ENCODE measurements at regions not wholly inside any gene's neighbourhood (a gene's known extent, or its start where the extent isn't known, plus 50 kb on each side); places are given as distances from the start of the nearest gene placed in this dataset.

- TF ChIP-seq GATA3 (IDR thresholded peaks at IDR 0.05; ENCODE audit: low read depth, low read length) (no peak), GATA2 (IDR thresholded peaks at IDR 0.05; ENCODE audit: low read depth, low read length) (no peak)
Measured at GRCh38 chr13:40351537-40352379, 314.7 kb downstream of the FOXO1 start.

DNA sequence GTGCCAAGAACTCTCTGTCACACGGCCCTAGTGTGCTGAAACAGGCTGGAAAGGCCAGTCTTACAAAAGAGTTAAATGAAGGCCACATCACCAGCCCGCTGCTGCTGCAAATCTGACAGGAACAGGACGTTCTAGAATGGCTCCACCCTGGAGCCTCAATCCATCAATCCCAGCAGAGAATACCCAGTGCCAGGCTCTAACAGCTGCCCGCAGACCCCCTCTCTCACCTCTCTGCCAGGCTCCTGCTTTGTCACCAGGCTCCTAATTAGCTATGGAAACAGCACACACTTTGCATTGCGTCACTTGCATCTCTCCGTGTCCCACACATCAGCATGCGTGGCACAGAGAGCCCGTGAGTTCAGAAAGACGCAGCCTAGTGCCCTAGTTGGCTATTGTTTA lies 314.1 kb downstream of the FOXO1 start:
- TF ChIP-seq GATA2 (IDR thresholded peaks at IDR 0.05; ENCODE audit: low read depth, low read length), result no peak
- TF ChIP-seq GATA3 (IDR thresholded peaks at IDR 0.05; ENCODE audit: low read depth, low read length), result no peak

GRCh38 chr13:40352802-40353562 lies 313.5 kb downstream of the FOXO1 start:
- no peak for TF ChIP-seq GATA3 (IDR thresholded peaks at IDR 0.05; ENCODE audit: low read depth, low read length)
- no peak for TF ChIP-seq GATA2 (IDR thresholded peaks at IDR 0.05; ENCODE audit: low read depth, low read length)

DNA sequence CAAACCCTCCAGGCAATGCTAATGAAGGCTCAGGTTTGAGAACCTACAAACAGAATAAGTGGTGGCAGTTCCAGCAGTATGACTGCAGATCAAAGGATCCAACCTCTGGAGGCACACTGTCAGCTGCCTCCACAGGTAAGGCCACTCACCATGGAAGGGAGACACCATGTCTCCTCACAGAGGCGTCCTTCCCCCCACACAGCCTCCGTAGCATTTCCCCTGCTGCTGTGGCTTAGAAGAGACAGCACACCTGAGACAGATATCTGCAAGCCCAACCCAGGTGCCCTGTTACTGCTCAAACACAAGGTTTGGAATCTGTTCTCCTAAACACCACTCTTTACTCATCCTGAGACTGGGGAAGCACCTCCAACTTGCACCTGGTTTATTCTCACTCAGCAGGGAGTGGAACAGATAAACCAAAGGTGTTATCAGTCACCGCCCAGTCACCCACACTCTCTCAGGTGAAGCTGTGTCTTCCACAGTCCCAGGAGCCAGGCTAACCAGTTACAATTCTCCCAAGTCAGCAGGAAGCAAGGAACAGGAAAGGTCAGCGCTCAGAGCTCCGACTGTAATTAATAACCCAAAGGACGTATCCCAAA lies 311.2 kb downstream of the FOXO1 start:
- TF ChIP-seq GATA2 (IDR thresholded peaks at IDR 0.05; ENCODE audit: low read depth, low read length) (no peak), GATA3 (IDR thresholded peaks at IDR 0.05; ENCODE audit: low read depth, low read length) (no peak)

DNA sequence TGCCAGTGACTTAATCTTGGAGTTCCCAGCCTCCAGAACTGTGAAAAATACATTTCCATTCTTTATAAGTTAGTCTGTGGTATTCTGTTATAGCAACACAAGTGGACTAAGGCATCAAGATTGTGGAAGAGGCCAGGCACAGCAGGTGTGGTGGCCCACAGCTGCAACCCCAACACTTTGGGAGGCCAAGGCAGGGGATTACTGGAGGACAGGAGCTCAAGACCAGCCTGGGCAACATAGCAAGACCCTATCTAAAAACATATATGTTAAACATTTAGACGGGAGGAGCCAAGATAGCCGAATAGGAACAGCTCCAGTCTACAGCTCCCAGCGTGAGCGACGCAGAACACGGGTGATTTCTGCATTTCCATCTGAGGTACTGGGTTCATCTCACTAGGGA lies 310.4 kb downstream of the FOXO1 start:
- TF ChIP-seq GATA2 (IDR thresholded peaks at IDR 0.05; ENCODE audit: low read depth, low read length) (no peak), GATA3 (IDR thresholded peaks at IDR 0.05; ENCODE audit: low read depth, low read length) (no peak)

DNA sequence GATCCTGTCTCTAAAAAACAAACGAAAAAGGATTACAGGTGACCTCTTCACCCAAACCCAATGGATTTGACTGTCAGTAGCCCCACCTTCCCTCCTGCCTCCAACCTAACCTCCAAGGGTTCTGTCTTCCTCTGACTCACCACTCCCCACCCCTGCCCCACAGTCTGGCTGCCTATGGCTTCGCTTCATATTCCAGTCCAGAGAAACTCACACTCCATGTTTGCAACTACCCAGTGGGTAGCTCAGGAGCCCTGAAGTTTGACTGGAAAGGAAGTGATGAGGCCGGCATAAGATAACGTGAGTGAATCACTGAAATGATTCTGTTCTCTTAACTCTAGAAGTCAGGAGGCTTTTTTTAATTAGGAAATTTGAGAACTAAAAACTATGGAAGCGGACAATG lies 303.9 kb downstream of the FOXO1 start:
- TF ChIP-seq GATA2 (IDR thresholded peaks at IDR 0.05; ENCODE audit: low read depth, low read length) (no peak), GATA3 (IDR thresholded peaks at IDR 0.05; ENCODE audit: low read depth, low read length) (no peak)

DNA sequence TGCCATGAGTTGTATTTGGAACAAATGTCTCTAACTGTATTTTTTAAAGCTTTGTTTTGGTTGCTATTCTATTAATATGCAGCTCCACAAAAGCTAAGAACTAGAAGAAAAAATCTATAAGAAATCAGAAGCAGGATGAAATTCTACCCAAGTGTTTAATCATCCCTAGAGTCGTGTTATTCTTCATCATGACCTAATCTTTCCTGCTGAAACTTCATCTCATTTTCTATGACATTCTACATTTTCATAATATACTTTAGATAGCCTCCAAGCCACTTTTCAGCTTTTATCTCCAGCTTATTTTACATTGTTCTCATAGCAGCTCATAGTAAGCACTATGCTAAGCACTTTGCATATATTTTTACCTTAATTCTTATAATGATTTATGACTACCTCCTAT lies 302.8 kb downstream of the FOXO1 start:
- TF ChIP-seq GATA2 (IDR thresholded peaks at IDR 0.05; ENCODE audit: low read depth, low read length) (no peak), GATA3 (IDR thresholded peaks at IDR 0.05; ENCODE audit: low read depth, low read length) (no peak)

DNA sequence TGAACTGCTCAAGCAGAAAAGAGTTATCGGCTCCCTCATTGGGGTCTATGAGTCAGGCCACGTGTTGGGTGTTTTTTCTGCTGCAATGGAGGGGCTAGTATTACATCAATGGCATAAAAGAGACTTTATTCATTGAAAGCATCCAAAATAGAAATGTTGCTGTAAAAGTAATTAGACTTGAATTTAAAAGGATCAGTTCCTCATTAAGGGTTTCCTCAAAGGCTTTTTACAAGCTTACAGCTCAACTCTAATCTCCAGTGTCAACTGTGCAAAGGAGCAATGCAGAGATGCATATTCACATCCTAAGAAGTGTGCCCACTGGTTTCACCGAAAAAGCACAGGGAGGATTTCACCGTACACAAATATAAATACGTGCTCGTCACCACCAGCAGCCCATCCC lies 300.3 kb downstream of the FOXO1 start:
- TF ChIP-seq GATA2 (IDR thresholded peaks at IDR 0.05; ENCODE audit: low read depth, low read length) (no peak), GATA3 (IDR thresholded peaks at IDR 0.05; ENCODE audit: low read depth, low read length) (no peak)

GRCh38 chr13:40368127-40368891 lies 298.1 kb downstream of the FOXO1 start:
- TF ChIP-seq GATA2 (IDR thresholded peaks at IDR 0.05; ENCODE audit: low read depth, low read length) (no peak), GATA3 (IDR thresholded peaks at IDR 0.05; ENCODE audit: low read depth, low read length) (no peak)

DNA sequence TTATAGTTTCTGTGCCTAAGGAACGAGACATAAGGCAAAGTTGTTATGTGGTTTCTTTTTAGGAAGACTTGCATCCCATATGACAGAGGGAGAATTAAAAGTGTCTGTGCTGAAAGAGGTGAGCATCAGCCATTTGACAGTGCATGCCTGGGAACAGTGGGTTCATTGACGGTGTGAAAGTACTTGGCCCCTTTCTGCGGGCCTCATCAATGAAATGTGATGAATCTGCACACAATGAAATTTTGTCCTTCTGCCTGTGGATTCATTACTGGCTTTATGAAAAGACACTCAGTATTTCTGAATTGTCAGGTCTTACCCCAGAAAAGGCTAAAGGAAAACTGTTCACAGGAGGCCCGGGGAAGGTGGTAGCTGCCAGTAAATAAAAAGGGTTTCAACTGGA lies 295.8 kb downstream of the FOXO1 start:
- no peak for TF ChIP-seq GATA3 (IDR thresholded peaks at IDR 0.05; ENCODE audit: low read depth, low read length)
- TF ChIP-seq GATA2 (IDR thresholded peaks at IDR 0.05; ENCODE audit: low read depth, low read length), result no peak

GRCh38 chr13:40371531-40372125 lies 294.8 kb downstream of the FOXO1 start:
- no peak for TF ChIP-seq GATA3 (IDR thresholded peaks at IDR 0.05; ENCODE audit: low read depth, low read length)
- no peak for TF ChIP-seq GATA2 (IDR thresholded peaks at IDR 0.05; ENCODE audit: low read depth, low read length)

DNA sequence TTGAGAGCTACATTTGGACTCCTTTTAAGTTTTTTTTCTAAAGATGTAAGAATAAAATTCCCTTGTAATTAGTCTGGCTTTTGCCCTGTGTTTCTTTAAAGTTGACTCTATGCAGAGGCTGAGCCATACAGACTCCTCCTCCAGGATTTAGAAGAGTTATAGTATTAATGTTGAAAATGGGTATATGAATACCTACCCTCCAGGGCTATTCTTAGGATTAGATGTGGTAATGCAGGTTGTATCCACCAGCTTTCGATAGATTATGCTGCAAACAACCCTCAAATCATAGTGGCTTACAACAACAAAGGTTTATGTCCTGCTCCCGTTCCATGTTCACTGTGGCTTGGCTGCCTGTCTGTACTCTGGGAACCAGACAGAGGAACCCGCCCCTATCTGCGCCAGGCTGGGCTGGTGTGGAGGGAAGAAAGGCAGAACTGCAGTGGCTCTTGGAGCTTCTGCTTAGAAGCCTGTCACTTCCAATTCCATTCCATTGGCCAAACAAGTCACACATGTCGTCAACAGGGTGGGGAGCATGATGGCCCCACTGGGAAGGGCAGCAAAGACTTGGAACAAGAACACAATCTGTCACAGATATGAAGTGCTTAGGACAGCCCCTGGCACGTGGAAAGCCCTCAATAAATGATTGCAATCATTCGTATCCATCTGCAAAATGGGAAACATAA lies 290.8 kb downstream of the FOXO1 start:
- TF ChIP-seq GATA3 (IDR thresholded peaks at IDR 0.05; ENCODE audit: low read depth, low read length) (no peak), GATA2 (IDR thresholded peaks at IDR 0.05; ENCODE audit: low read depth, low read length) (peak; percentile 52)

DNA sequence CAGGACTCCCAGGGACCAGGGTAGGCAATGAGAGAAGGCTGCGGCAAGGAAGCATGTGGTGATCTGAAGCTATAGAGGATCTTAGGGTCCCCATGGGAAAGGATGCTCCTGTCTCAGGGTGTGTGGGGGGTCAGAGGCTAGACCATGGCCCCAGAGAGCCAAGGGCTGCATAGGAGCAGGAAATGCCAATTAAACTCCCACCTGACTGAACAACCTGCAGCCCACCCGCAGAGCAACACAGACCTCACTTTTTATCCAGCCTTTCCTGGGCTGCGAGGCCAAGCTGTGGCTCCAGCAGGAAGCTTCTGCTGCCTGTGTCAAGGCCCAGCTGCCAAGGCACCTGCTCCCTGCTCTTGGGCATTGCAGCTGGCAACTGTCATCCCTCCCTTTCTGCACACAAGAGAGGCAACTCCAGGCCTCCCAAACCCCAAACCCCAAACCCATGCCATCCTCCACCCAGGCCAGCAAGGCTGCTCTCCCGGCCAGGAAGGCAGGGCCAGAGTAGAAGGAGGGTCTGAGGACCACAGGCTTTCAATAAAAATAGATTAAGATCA lies 290.1 kb downstream of the FOXO1 start:
- no peak for TF ChIP-seq GATA3 (IDR thresholded peaks at IDR 0.05; ENCODE audit: low read depth, low read length)
- TF ChIP-seq GATA2 (IDR thresholded peaks at IDR 0.05; ENCODE audit: low read depth, low read length), result no peak

Data from SH-SY5Y (cell line).